ENCODE measurements at regions not wholly inside any gene's neighbourhood (a gene's known extent, or its start where the extent isn't known, plus 50 kb on each side); places are given as distances from the start of the nearest gene placed in this dataset.

DNA sequence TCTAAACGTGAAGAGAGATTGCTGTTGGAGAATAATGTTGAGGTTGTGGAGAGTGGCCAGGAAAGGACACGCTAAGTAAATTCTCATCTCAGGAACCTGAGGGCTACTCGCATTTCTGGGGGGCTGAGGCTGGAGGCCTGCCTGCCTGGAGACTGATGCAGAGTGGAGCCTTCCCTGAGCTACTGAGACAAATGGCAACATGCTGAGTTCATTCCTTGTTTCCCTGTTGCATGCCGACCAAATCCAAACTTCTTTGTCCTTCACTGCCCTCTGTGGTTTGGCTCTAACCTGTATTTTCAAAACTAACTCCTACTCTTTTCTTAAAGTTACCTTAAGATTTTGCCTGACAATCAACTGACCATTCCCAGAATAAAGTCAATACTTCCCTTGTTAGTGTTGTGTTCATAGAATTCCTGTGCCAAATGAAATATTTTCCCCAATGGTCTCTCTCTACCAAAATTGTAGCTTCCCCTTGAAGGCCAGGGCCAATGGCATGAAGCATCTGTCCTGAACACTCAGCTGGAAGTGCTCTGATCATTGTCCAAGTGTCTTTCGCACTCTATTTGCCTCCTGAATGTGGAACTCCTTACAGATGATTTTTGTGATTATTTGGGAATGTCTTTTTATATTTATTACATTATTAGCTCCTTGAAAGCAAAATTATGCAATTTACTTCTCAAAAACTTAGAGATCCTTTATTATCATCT, 1085.6 kb downstream of the SOCS6 start:
- H3K9me3 ChIP-seq: no peaks in the 10 kb centered on the region
- DNase-seq (ENCODE audit: extremely low spot score in 2 of 2): no peak
- TF ChIP-seq POLR2A (IDR thresholded peaks at IDR 0.05) (no peak), CTCF (IDR thresholded peaks at IDR 0.05) (no peak), POLR2AphosphoS5 (IDR thresholded peaks at IDR 0.05; ENCODE audit: insufficient read depth in 1 of 2, low read depth in 1 of 2) (no peak)
- no peaks in the 10 kb centered on the region for H3K4me1 ChIP-seq
- no peaks in the 10 kb centered on the region for H3K27me3 ChIP-seq
- no peaks in the 10 kb centered on the region for H3K36me3 ChIP-seq
- intact Hi-C loops (cut with DNase I): no loop called here
- no peak overlapping the region for H3K27ac ChIP-seq
- H3K4me3 ChIP-seq: no peak overlapping the region

DNA sequence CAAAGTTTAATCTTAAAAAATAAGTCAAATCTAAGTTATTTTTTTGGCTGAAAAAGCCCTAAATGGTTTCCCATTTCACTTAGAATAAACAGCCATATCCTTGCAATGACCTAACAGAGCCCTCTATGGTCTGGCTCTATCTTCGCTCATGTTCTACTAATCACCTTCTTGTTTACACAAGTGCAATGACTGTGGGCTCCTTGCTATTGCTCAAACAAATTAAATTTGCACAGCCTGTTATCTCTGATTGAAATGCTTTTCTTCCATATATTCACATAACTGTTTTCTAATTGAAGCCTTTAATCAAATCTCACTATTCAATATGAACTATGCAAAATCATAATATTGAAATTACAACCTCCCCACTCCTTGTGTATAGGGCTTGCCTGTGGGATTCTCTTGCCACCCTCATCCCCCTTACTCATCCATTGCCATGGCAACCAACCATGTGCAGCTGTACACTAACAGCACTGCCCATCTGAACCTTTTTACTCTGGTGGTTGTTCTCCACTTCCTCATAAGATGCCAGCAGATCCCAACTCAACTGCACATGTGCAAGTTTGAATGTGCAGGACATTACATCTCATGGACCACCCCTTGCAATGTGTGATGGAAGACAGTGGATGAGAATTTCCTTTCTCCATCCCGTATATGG, 1083.2 kb downstream of the SOCS6 start:
- TF ChIP-seq CTCF (IDR thresholded peaks at IDR 0.05): no peak
- TF ChIP-seq POLR2A (IDR thresholded peaks at IDR 0.05): no peak
- TF ChIP-seq POLR2AphosphoS5 (IDR thresholded peaks at IDR 0.05; ENCODE audit: insufficient read depth in 1 of 2, low read depth in 1 of 2): no peak
- H3K27ac ChIP-seq: no peak overlapping the region
- no peak for DNase-seq (ENCODE audit: extremely low spot score in 2 of 2)
- H3K36me3 ChIP-seq: no peaks in the 10 kb centered on the region
- intact Hi-C loops (cut with DNase I): no loop called here
- no peaks in the 10 kb centered on the region for H3K27me3 ChIP-seq
- H3K4me1 ChIP-seq: no peaks in the 10 kb centered on the region
- H3K9me3 ChIP-seq: no peaks in the 10 kb centered on the region
- no peak overlapping the region for H3K4me3 ChIP-seq

GRCh38 chr18:71370671-71371445, 1082.0 kb downstream of the SOCS6 start:
- Histone ChIP-seq H3K9me3 (no peaks in the 10 kb centered on the region), H3K27me3 (no peaks in the 10 kb centered on the region), H3K4me1 (no peaks in the 10 kb centered on the region), H3K4me3 (no peak overlapping the region), H3K27ac (no peak overlapping the region), H3K36me3 (no peaks in the 10 kb centered on the region)
- no peak for DNase-seq (ENCODE audit: extremely low spot score in 2 of 2)
- intact Hi-C loops (cut with DNase I): no loop called here
- TF ChIP-seq CTCF (IDR thresholded peaks at IDR 0.05) (no peak), POLR2AphosphoS5 (IDR thresholded peaks at IDR 0.05; ENCODE audit: insufficient read depth in 1 of 2, low read depth in 1 of 2) (no peak), POLR2A (IDR thresholded peaks at IDR 0.05) (no peak)

- Histone ChIP-seq H3K4me1 (no peaks in the 10 kb centered on the region), H3K9me3 (peaks cover 2% of the 10 kb centered on the region), H3K4me3 (no peak overlapping the region), H3K27ac (no peak overlapping the region), H3K36me3 (no peaks in the 10 kb centered on the region), H3K27me3 (no peaks in the 10 kb centered on the region)
- intact Hi-C loops (cut with DNase I): no loop called here
- DNase-seq (ENCODE audit: extremely low spot score in 2 of 2): no peak
- TF ChIP-seq POLR2AphosphoS5 (IDR thresholded peaks at IDR 0.05; ENCODE audit: insufficient read depth in 1 of 2, low read depth in 1 of 2): no peak
- TF ChIP-seq POLR2A (IDR thresholded peaks at IDR 0.05): no peak
- no peak for TF ChIP-seq CTCF (IDR thresholded peaks at IDR 0.05)
These were observed 1081.2 kb downstream of the SOCS6 start for GRCh38 chr18:71370095-71370494.
